GM19238 (cell line): ENCODE measurements at regions not wholly inside any gene's neighbourhood (a gene's known extent, or its start where the extent isn't known, plus 50 kb on each side); places are given as distances from the start of the nearest gene placed in this dataset.
"Not testable (repeated sequence)": the region's sequence is repeated elsewhere in the genome, so short reads cannot be mapped to it uniquely, and the experiment has no call there.

Experiments used
- DNase-seq: peaks from one replicate; pipeline ENCODE4 v3.0.0; 2011; ENCODE audit warnings: low spot score; ENCODE audit not compliant: insufficient read length

DNA sequence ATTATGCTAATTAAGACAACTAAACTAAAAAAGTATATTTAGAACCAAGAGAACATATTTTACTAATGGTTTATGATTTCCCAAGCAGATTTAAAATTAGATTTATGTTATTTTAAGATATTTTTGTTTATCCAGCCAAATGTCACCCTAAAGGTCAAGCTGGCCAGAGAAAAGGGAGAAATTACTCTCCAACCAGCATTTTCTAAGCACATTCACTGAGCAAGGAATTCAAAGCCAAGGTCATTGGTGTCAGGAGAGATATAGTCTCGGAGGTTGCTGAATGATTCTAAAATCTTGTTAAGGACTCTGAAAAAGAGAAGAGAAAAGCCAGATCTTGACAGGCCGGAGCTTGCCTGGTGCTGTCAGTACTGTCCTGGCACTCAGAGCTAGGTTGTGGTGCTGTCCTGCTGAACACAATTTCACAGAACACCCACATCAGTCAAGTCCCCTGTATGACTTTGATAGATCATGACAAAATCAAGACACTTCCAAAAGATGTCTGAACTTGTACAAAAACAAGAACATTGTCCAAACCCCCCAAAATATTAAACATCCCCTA lies 222.3 kb upstream of the SMLR1 start:
- no peak for DNase-seq

DNA sequence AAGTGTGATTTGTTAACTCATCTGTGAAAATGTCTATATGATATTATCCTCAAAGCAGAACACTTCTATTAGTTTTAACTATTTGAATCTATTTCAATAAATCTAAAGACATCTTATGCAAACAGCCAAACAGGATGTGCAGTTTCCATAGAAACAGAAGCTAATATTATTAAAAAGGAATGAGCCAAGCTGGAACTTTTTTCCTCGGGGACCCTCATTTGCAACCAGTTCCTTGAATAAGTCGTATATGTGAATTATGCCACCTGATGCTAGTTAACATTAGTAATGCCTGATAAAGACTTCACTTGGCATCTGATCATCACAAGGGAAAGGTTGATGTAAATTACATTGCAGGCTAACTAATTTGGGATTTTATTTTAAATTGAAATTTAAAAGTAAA lies 216.9 kb upstream of the SMLR1 start:
- DNase-seq: no peak

- no peak for DNase-seq
Measured at GRCh38 chr6:130611366-130611765, 215.8 kb upstream of the SMLR1 start.

DNA sequence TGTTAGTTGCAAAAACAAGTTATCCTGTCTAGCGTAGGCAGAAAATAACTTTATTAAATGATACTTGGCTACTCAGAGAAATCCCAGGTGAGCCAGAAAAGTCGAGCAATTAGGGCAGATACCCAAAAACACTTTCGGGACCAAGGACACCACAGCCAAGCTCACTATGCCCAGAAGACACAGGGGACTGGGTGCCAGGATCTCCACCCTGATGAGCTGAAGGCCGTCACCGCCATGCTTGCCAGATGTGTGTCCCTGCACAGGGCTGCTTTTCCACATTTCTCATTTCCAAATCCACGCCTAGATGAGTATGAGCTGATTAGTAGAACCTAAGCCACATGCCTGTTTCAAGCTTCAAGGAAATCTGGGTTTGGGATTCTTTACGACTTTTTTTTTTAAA lies 214.0 kb upstream of the SMLR1 start:
- DNase-seq: no peak

DNA sequence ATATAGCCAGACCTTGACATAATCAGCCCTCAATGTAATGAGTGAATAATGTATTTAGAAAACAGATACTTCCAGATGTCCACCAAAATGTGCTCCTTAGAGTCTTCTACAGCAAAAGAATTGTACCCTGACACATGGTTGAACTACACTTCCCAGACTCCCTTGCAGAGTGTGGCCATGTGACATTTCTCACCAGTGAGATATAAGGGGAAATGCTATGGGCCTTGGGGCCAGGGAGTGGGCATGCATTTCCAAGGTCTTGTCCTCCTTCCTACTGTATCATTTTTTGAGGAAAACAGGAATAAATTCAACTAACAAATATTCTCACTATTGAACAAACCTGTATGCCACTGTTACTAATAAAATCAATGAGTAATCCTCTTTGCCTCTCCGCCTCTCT lies 211.4 kb upstream of the SMLR1 start:
- no peak for DNase-seq

DNA sequence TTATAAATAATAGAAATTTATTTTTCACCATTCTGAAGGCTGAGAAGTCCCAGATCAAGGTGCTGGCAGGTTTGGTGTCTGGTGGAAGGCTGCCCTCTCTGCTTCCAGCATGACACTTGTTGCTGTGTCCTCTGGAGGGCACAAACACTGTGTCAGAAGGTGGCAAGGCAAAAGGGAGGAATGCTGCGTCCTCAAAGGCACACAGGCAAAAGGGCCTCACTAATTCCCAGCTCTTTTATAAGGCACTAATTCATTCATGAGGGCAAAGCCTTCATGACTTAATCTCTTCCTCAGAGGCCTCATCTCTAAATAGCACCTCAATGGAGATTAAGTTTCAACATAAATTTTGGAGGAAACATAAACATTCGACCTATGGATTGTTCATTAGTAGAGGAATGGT lies 209.5 kb upstream of the SMLR1 start:
- no peak for DNase-seq

DNA sequence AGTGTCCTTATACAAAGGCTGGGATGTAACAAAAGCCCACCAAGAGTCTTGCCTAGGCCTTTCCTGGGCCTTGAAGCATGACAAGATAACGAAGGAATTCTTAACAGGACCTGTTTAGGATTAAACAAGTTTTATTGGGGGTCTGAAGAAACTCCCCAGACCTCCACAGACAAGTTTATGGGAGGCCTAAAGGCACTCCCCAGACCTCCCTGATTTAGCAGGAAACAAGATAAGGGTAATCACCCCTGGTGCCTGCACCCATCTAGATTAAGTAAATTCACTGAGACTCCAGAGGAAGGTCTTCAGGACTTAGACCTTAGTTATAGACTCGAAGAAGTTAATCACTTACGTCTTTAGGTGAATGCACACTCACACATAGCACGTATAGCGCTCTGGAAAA lies 208.4 kb upstream of the SMLR1 start:
- not testable (repeated sequence) for DNase-seq

GRCh38 chr6:130620338-130620781 lies 206.8 kb upstream of the SMLR1 start:
- no peak for DNase-seq

- DNase-seq: no peak
Measured at GRCh38 chr6:130622142-130622541, 205.1 kb upstream of the SMLR1 start.

GRCh38 chr6:130624046-130624445 lies 203.2 kb upstream of the SMLR1 start:
- no peak for DNase-seq

DNA sequence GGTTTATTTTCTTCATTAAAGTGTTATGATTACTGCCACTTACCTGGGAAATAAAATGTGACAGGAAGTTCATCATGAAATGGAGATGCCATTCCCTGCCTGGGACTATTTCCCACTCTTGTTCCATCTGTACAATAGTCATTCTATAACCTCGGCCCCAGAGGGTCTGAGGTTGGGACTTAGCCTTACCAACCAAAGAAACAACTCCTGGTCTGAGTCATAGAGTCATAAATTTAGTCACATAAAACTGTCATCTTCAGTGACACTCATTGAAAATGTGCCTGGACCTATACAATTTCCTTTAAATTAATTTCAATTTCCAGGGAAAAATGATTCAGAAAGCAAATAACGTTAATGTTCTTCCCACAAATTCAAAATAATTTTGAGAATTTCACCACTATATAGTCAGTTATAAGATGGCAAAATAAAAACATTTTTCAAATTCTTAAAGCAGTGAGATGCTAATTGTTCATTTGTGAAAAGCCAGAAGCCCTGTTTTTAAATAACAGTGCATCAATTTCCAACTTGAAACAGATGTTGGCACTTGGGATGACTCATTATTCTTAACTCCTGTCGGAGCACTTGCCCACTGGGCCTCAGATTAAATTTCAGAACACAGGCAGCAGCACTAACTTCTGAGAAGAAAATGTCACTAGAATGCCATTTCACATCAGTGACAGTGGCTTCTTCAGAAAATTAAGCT lies 201.2 kb upstream of the SMLR1 start:
- DNase-seq: no peak

- no peak for DNase-seq
Measured at GRCh38 chr6:130628862-130629261, 198.3 kb upstream of the SMLR1 start.

DNA sequence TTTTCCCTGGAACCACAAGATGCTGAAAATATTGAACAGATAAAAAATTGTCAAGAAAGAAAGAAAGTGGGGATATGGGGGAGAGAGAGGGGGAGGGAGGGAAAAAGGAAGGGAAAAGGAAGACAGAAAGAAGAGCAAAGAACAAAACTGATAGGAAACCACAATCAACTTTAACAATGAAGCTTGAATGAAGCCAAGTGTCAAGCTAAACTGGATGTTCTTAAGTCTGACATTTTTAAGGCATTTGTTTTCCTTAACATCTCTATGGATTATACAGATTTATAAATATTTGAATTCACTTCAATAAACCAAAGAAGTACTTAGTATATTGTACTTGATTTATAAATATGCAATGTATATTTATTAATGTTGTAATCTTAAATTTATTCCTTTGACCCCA lies 197.6 kb upstream of the SMLR1 start:
- DNase-seq: no peak

DNA sequence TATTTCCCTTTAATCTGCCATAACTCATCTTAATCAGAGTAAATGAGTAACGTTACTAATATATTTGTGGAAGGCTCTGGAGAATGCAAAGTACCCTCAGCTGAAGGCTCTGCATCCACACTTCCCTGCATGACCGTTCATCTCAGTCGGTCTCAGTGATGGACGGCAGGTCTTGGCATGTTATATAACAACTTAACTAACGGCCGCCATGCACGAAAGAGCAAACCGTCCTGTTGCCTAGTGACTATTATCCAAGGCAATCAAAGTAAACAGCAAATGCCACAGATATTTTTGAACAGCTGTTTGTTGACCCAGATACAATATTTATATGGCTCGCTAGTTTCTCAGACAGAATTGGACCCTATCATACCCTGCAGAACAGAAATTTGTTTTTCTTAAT lies 194.9 kb upstream of the SMLR1 start:
- DNase-seq: no peak

- DNase-seq: no peak
Measured at GRCh38 chr6:130632897-130633296, 194.3 kb upstream of the SMLR1 start.

- DNase-seq: no peak
Measured at GRCh38 chr6:130643361-130643760, 183.8 kb upstream of the SMLR1 start.

DNA sequence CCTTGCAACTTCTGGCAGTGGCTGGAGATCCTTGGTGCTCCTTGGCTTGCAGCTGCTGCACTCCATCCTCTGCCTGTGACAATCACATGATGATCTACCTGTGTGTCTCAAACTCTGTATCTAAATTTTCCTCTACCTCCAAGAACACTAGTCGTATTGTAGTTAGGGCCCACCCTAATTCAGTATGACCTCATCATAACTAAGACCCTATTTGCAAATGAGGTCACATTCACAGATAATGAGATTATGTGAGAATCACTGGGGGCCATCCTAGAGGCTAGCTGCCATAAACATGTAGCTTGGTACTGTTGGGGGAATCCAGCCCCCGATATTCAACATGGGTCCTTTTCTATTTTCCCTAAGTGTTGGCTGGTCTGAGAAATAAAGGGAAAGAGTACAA lies 183.0 kb upstream of the SMLR1 start:
- DNase-seq: no peak

DNA sequence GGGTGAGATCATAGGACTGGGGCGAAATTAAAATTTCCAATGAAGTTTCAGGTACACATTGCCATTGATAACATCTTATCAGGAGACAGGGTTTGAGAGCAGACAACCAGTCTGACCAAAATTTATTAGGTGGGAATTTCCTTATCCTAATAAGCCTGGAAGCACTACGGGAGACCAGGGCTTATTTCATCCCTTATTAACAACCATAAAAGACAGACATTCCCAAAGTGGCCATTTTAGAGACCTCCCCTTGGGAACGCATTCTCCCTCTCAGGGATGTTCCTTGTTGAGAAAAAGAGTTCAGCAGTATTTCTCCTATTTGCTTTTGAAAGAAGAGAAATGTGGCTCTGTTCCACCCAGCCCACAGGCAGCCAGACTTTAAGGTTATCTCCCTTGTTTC lies 182.4 kb upstream of the SMLR1 start:
- DNase-seq: not testable (repeated sequence)

DNA sequence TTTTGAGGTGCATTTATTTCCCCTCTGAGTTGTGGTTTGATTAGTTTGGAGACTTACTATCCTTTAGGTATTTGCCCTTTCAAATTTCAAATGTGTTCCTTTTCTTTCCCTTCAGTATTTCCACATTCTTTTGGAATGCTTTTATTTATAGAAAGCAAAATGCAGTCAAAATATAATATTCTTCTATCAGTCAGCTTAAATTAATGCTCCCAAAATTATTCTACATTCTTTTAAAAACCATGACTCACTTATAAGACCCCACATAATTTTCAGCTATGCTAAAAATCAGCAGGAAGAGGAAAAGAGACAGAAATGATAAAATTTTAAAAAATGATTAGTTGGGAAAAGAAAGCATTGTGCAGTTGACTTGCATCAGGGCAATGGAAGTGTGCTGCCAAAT lies 180.0 kb upstream of the SMLR1 start:
- no peak for DNase-seq

DNA sequence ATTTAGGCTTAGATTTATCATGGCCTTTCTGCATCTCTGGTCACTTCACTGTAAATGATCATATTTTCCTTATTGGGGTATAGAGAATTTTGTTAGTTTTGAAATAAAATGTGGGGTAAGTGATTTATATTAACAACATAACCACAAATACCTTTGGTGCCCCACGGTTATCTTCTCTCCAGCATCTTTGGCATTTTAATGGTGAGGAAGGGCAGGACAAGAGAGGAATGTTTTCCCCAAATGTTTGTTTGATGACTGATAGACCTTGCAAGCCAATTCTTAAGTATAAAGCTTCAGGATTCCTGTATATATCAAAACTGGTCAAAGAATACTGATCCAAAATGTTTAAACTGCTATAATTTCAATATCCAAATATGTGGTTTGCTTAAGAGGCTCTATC lies 171.6 kb upstream of the SMLR1 start:
- no peak for DNase-seq

GRCh38 chr6:130661077-130661476 lies 166.1 kb upstream of the SMLR1 start:
- DNase-seq: no peak

GRCh38 chr6:130666786-130667185 lies 160.4 kb upstream of the SMLR1 start:
- no peak for DNase-seq

DNA sequence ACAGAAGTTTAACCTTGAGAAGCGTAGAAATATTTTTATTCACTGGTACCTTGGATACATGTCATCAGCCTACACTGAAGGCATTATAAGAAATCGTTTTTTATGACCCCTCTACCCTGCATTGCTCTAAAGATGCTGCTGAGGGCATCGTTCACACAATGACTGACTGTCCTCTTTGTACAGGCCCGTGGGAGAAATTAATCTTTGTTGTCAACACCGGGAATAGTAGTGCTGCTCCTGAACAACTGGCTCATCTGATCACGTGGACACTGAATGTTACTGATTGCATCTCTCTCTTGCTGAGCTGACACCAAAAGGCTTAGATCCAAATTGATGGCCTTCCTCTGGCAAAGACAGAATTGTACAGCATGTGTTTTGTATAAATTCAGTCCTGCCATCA lies 157.1 kb upstream of the SMLR1 start:
- no peak for DNase-seq

DNA sequence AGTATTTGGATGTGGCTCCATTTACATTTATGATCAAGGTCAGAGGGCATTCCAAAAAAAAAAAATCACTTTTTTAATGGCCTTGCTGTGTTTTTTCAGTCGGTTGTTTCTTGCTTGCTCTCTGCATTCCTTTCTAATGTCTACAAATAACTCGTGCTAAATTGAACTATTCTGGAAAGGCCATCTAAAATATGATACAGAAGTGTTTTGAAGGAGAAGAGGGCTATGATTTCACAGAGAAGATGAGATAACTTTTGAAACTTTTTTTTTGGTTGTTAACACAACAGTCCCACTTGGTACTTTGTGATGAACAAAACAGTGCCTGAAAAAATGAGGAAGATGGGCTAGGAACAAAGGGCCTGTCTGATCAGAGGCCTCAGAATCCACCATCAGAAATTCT lies 156.1 kb upstream of the SMLR1 start:
- DNase-seq: no peak
